GM12864 (cell line): ENCODE measurements at regions not wholly inside any gene's neighbourhood (a gene's known extent, or its start where the extent isn't known, plus 50 kb on each side); places are given as distances from the start of the nearest gene placed in this dataset.

Experiments used
- DNase-seq: peaks from one replicate; pipeline ENCODE4 v3.0.0-alpha.2; 2011; ENCODE audit warnings: low read depth
- H3K4me3 ChIP-seq: 2 replicates; pipeline ENCODE4 v1.5.1; 2011; ENCODE audit warnings: mild to moderate bottlenecking, low read depth, low read length, control low read depth
- CTCF ChIP-seq: IDR thresholded peaks from 2 replicates; pipeline ENCODE4 v1.5.1; 2011; ENCODE audit warnings: low read depth, mild to moderate bottlenecking, moderate library complexity, low read length, control low read depth, inconsistent platforms; ENCODE audit errors: missing control alignments

- TF ChIP-seq CTCF: no peak
- no peak overlapping the region for H3K4me3 ChIP-seq
- no peak for DNase-seq
Measured at GRCh38 chr2:195017890-195018289, 639.1 kb upstream of the SLC39A10 start.

- DNase-seq: no peak
- no peak overlapping the region for H3K4me3 ChIP-seq
- no peak for TF ChIP-seq CTCF
Measured at GRCh38 chr2:195016841-195017240, 640.2 kb upstream of the SLC39A10 start.

- no peak overlapping the region for H3K4me3 ChIP-seq
- no peak for TF ChIP-seq CTCF
- no peak for DNase-seq
Measured at GRCh38 chr2:195009202-195009601, 647.8 kb upstream of the SLC39A10 start.

- no peak for TF ChIP-seq CTCF
- DNase-seq: no peak
- no peak overlapping the region for H3K4me3 ChIP-seq
Measured at GRCh38 chr2:195006856-195007255, 650.2 kb upstream of the SLC39A10 start.

- no peak for TF ChIP-seq CTCF
- H3K4me3 ChIP-seq: no peak overlapping the region
- DNase-seq: no peak
Measured at GRCh38 chr2:195003881-195004471, 653.0 kb upstream of the SLC39A10 start.

- DNase-seq: no peak
- H3K4me3 ChIP-seq: no peak overlapping the region
- TF ChIP-seq CTCF: no peak
Measured at GRCh38 chr2:195001924-195002323, 655.1 kb upstream of the SLC39A10 start.

- DNase-seq: no peak
- H3K4me3 ChIP-seq: no peak overlapping the region
- TF ChIP-seq CTCF: no peak
Measured at GRCh38 chr2:194999771-195000170, 657.3 kb upstream of the SLC39A10 start.
